Liver (tissue), 8 donors: ENCODE measurements at regions not wholly inside any gene's neighbourhood (a gene's known extent, or its start where the extent isn't known, plus 50 kb on each side); places are given as distances from the start of the nearest gene placed in this dataset.

Experiments
- DNase-seq: peaks from one replicate; pipeline ENCODE4 v3.0.0-alpha.2; 2017; ENCODE audit warnings: low spot score
- H3K27ac ChIP-seq, 2 donors: one replicate each; pipeline ENCODE4 v1.7.0; 2013; ENCODE audit warnings: inconsistent platforms in 2 of 2, low read length in 2 of 2, control low read depth in 1 of 2, low read depth in 1 of 2, mild to moderate bottlenecking in 1 of 2
- H3K27me3 ChIP-seq, 4 donors: one replicate each; pipeline versions ENCODE4 v1.6.1 to v1.7.0; 2013; ENCODE audit warnings: low read length in 3 of 4, inconsistent platforms in 1 of 4, mild to moderate bottlenecking in 1 of 4, moderate library complexity in 1 of 4; ENCODE audit not compliant: control insufficient read depth in 4 of 4, insufficient read depth in 4 of 4
- H3K36me3 ChIP-seq, 4 donors: one replicate each; pipeline versions ENCODE4 v1.6.1 to v1.7.0; 2013; ENCODE audit warnings: low read length in 3 of 4, mild to moderate bottlenecking in 3 of 4, low read depth in 1 of 4, moderate library complexity in 1 of 4; ENCODE audit not compliant: control insufficient read depth in 4 of 4, insufficient read depth in 3 of 4
- H3K4me1 ChIP-seq, 4 donors: one replicate each; pipeline versions ENCODE4 v1.6.1 to v1.7.0; 2013; ENCODE audit warnings: low read length in 3 of 4, mild to moderate bottlenecking in 3 of 4, moderate library complexity in 1 of 4; ENCODE audit not compliant: control insufficient read depth in 4 of 4, insufficient read depth in 4 of 4
- H3K4me3 ChIP-seq, 3 donors: one replicate each; pipeline versions ENCODE4 v1.6.1 to v1.7.0; 2013; ENCODE audit warnings: low read length in 3 of 3, control low read depth in 1 of 3, low read depth in 1 of 3, mild to moderate bottlenecking in 1 of 3
- H3K9ac ChIP-seq, 2 donors: one replicate each; pipeline ENCODE4 v1.7.0; 2013; ENCODE audit warnings: low read length in 2 of 2, mild to moderate bottlenecking in 2 of 2, moderate library complexity in 2 of 2, control low read depth in 1 of 2, low read depth in 1 of 2
- H3K9me3 ChIP-seq, 4 donors: one replicate each; pipeline versions ENCODE4 v1.6.1 to v1.7.0; 2013; ENCODE audit warnings: low read length in 3 of 4; ENCODE audit not compliant: control insufficient read depth in 4 of 4
- ATF3 ChIP-seq: IDR thresholded peaks from 2 replicates; pipeline ENCODE4 v1.6.1; 2016; ENCODE audit warnings: antibody characterized with exemption
- CTCF ChIP-seq: fragments of 150-350 bp; IDR thresholded peaks from 2 replicates; pipeline ENCODE4 v1.5.1; 2017; ENCODE audit warnings: improper control_type of control experiment, low read depth, low read length; ENCODE audit not compliant: missing input control
- EGR1 ChIP-seq, 2 donors: IDR thresholded peaks; 2 replicates each; pipeline ENCODE4 v1.6.1; 2016 to 2018; ENCODE audit warnings: antibody characterized with exemption in 2 of 2, low read depth in 2 of 2
- FOXA1 ChIP-seq: IDR thresholded peaks from 2 replicates; pipeline ENCODE4 v1.6.1; 2016; ENCODE audit warnings: antibody characterized with exemption
- FOXA2 ChIP-seq: IDR thresholded peaks from 2 replicates; pipeline ENCODE4 v1.6.1; 2016; ENCODE audit warnings: antibody characterized with exemption
- GABPA ChIP-seq, 2 donors: IDR thresholded peaks in 1 of 2; conservative IDR thresholded peaks in 1 of 2; 2 replicates each; pipeline ENCODE4 v1.6.1; 2016; ENCODE audit warnings: antibody characterized with exemption in 2 of 2, mild to moderate bottlenecking in 1 of 2, moderate library complexity in 1 of 2
- HNF4A ChIP-seq, 2 donors: conservative IDR thresholded peaks; 2 replicates each; pipeline ENCODE4 v1.6.1; 2016; ENCODE audit warnings: antibody characterized with exemption in 2 of 2, mild to moderate bottlenecking in 2 of 2
- HNF4G ChIP-seq: IDR thresholded peaks from 2 replicates; pipeline ENCODE4 v1.6.1; 2016; ENCODE audit warnings: antibody characterized with exemption
- JUND ChIP-seq, 2 donors: IDR thresholded peaks; 2 replicates each; pipeline ENCODE4 v1.6.1; 2016; ENCODE audit warnings: antibody characterized with exemption in 2 of 2
- MAX ChIP-seq: IDR thresholded peaks from 2 replicates; pipeline ENCODE4 v1.6.1; 2016; ENCODE audit warnings: antibody characterized with exemption
- NR2F2 ChIP-seq: IDR thresholded peaks from 2 replicates; pipeline ENCODE4 v1.6.1; 2016; ENCODE audit warnings: antibody characterized with exemption
- RAD21 ChIP-seq, 2 donors: IDR thresholded peaks; 2 replicates each; pipeline ENCODE4 v1.6.1; 2016; ENCODE audit warnings: antibody characterized with exemption in 2 of 2, mild to moderate bottlenecking in 2 of 2
- REST ChIP-seq: IDR thresholded peaks from 2 replicates; pipeline ENCODE4 v1.6.1; 2016; ENCODE audit warnings: antibody characterized with exemption, mild to moderate bottlenecking
- RXRA ChIP-seq, 2 donors: IDR thresholded peaks; 2 replicates each; pipeline ENCODE4 v1.6.1; 2017 to 2018; ENCODE audit warnings: antibody characterized with exemption in 2 of 2, mild to moderate bottlenecking in 1 of 2
- SP1 ChIP-seq: IDR thresholded peaks from 2 replicates; pipeline ENCODE4 v1.6.1; 2018; ENCODE audit warnings: antibody characterized with exemption, mild to moderate bottlenecking
- TAF1 ChIP-seq: conservative IDR thresholded peaks from 2 replicates; pipeline ENCODE4 v1.6.1; 2016; ENCODE audit warnings: antibody characterized with exemption, mild to moderate bottlenecking
- YY1 ChIP-seq: IDR thresholded peaks from 2 replicates; pipeline ENCODE4 v1.6.1; 2016; ENCODE audit warnings: antibody characterized with exemption, mild to moderate bottlenecking
- ZBTB33 ChIP-seq: IDR thresholded peaks from 2 replicates; pipeline ENCODE4 v1.6.1; 2016; ENCODE audit warnings: antibody characterized with exemption
- WGBS: extraction: QIAGEN DNeasy Blood & Tissue Kit; methylation state at CpG from one replicate; pipeline ENCODE4 v1.1.7; 2013; 5-methylcytosine and 5-hydroxymethylcytosine counted together
- donor health status: healthy.
- donor health status: healthy.
- donor health status: healthy.
- donor health status: healthy.
- donor health status: healthy.

- DNase-seq, result no peak
- Histone ChIP-seq H3K9ac (no peak overlapping the region), H3K27me3 (no peaks in the 10 kb centered on the region), H3K4me1 (no peaks in the 10 kb centered on the region), H3K36me3 (no peaks in the 10 kb centered on the region), H3K27ac (no peak overlapping the region), H3K9me3 (peaks cover 0 to under 1% (median 0%) of the 10 kb centered on the region in 4 donors), H3K4me3 (no peak overlapping the region)
- TF ChIP-seq SP1 (no peak), JUND (IDR thresholded peaks at IDR 0.05) (no peak), RXRA (IDR thresholded peaks at IDR 0.05) (no peak), FOXA2 (no peak), HNF4G (no peak), RAD21 (IDR thresholded peaks at IDR 0.05) (no peak), FOXA1 (no peak), REST (no peak), ATF3 (no peak), GABPA (IDR thresholded peaks at IDR 0.05 in 1 of 2, conservative IDR thresholded peaks at IDR 0.05 in 1 of 2) (no peak), EGR1 (IDR thresholded peaks at IDR 0.05; ENCODE audit: low read depth in 2 of 2) (no peak), CTCF (no peak), MAX (no peak), NR2F2 (no peak), TAF1 (no peak), ZBTB33 (no peak), HNF4A (conservative IDR thresholded peaks at IDR 0.05) (no peak)
- WGBS, result 62% methylated on average over 4 of the region's 4 CpGs
Measured at GRCh38 chr15:26314577-26314976, 451.4 kb upstream of the ATP10A start.

- DNase-seq, result no peak
- H3K4me1 ChIP-seq, result no peaks in the 10 kb centered on the region
- no peak overlapping the region for H3K4me3 ChIP-seq
- TF ChIP-seq YY1 (no peak), TAF1 (no peak), FOXA1 (no peak), REST (no peak), FOXA2 (no peak), JUND (IDR thresholded peaks at IDR 0.05) (no peak)
- no peak overlapping the region for H3K9ac ChIP-seq
- H3K27ac ChIP-seq, result no peak overlapping the region
- no peaks in the 10 kb centered on the region for H3K9me3 ChIP-seq
- H3K27me3 ChIP-seq, result no peaks in the 10 kb centered on the region
- 70% methylated on average over 4 of the region's 4 CpGs for WGBS
- H3K36me3 ChIP-seq, result no peaks in the 10 kb centered on the region
Measured at GRCh38 chr15:26311710-26312236, 448.6 kb upstream of the ATP10A start.
